ENCODE measurements at regions not wholly inside any gene's neighbourhood (a gene's known extent, or its start where the extent isn't known, plus 50 kb on each side); places are given as distances from the start of the nearest gene placed in this dataset.

DNA sequence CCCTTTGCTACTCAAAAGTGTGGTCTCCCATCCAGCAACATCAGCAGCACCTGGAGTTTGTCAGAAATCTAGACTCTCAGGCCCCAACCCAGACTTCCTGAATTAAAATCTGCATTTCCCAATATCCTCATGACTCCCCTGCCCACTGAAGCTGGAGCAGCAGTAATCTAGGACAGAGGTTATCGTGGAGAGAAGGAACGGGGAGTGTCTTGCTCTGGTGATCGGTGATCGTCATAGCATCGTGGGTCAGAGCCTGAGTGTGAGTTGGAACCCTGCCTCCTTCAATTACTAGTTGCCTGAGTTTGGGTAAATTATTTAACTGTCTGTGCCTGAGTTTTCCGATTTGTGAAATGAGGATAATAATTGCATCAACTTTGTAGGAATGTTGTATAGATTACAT is 217.3 kb upstream of the ATP5MC3 start:
- no TSS peak for BruUV-seq (replicated peaks)
- TF ChIP-seq CBX3 (IDR thresholded peaks at IDR 0.05; ENCODE audit: low read depth) (no peak), ATF3 (IDR thresholded peaks at IDR 0.05) (no peak), EZH2 (IDR thresholded peaks at IDR 0.05) (no peak), POLR2AphosphoS5 (IDR thresholded peaks at IDR 0.05; ENCODE audit: low read depth, low read length) (no peak), TCF7L2 (IDR thresholded peaks at IDR 0.05; ENCODE audit: borderline replicate concordance, extremely low read depth, insufficient read depth, insufficient read length) (no peak), SIN3A (IDR thresholded peaks at IDR 0.05; ENCODE audit: low read depth) (no peak)
- ATAC-seq: no peak
- H3K4me3 ChIP-seq (replicated peaks in 1 of 2; ENCODE audit: low read depth in 1 of 2, low read length in 2 of 2): no peak overlapping the region
- no peak overlapping the region for H3K4me2 ChIP-seq (ENCODE audit: low read length)
- POLR2A ChIA-PET: no interaction called here
- no peaks in the 10 kb centered on the region for H3K4me1 ChIP-seq (ENCODE audit: control insufficient read depth in 1 of 2, insufficient read depth in 2 of 2, low read length in 2 of 2)
- intact Hi-C loops (cut with micrococcal nuclease): no loop called here
- no peaks in the 10 kb centered on the region for H4K20me1 ChIP-seq (ENCODE audit: insufficient read depth)
- no peaks in the 10 kb centered on the region for H3K9me3 ChIP-seq (ENCODE audit: control insufficient read depth in 1 of 2, insufficient read depth in 1 of 2, low read depth in 1 of 2, low read length in 2 of 2)
- no peak overlapping the region for H3K9ac ChIP-seq (ENCODE audit: low read length)
- no peak for DNase-seq (ENCODE audit: low read depth, low spot score)
- H2AFZ ChIP-seq (ENCODE audit: low read depth, low read length, poor library complexity, severe bottlenecking): no peak overlapping the region
- CTCF ChIA-PET: no interaction called here
- RAD21 ChIA-PET (ENCODE audit: low non-redundant PET in 1 of 2, low total read pairs in 2 of 2, uncharacterized antibody in 2 of 2, unreplicated experiment in 2 of 2): no interaction called here
- no peaks in the 10 kb centered on the region for H3K9me2 ChIP-seq (ENCODE audit: insufficient read depth)
- no peaks in the 10 kb centered on the region for H3K79me2 ChIP-seq (ENCODE audit: insufficient read depth, low read length)
- H3K27ac ChIP-seq (ENCODE audit: low read depth, low read length): no peak overlapping the region
- H3K27me3 ChIP-seq (ENCODE audit: insufficient read depth, low read length): no peaks in the 10 kb centered on the region
- H3K36me3 ChIP-seq (ENCODE audit: control insufficient read depth in 1 of 2, insufficient read depth in 2 of 2, low read length in 2 of 2): no peaks in the 10 kb centered on the region

DNA sequence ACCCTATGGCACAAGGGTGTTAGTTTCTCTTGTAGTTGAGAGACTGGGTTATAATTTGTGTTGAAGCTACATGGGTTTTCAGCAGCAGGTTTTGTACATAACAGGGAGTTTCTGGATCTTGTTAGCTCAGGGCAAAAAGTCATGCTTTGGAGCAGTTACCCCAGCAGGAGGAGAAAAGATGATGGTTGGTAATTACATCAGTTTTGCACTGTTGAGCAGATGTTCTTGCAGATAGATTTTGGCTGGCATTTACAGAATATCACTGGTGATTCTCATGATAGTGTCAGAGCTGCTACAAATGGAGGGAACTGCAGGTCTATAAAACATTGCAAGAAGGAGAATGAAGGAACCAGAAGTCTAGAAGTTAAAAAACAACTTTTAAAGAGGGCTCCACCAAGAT is 215.2 kb upstream of the ATP5MC3 start:
- Histone ChIP-seq H3K9me3 (ENCODE audit: control insufficient read depth in 1 of 2, insufficient read depth in 1 of 2, low read depth in 1 of 2, low read length in 2 of 2) (no peaks in the 10 kb centered on the region), H3K4me1 (ENCODE audit: control insufficient read depth in 1 of 2, insufficient read depth in 2 of 2, low read length in 2 of 2) (no peaks in the 10 kb centered on the region), H3K79me2 (ENCODE audit: insufficient read depth, low read length) (no peaks in the 10 kb centered on the region), H3K27me3 (ENCODE audit: insufficient read depth, low read length) (no peaks in the 10 kb centered on the region), H3K4me2 (ENCODE audit: low read length) (no peak overlapping the region), H3K9me2 (ENCODE audit: insufficient read depth) (no peaks in the 10 kb centered on the region), H3K36me3 (ENCODE audit: control insufficient read depth in 1 of 2, insufficient read depth in 2 of 2, low read length in 2 of 2) (no peaks in the 10 kb centered on the region), H2AFZ (ENCODE audit: low read depth, low read length, poor library complexity, severe bottlenecking) (no peak overlapping the region), H3K9ac (ENCODE audit: low read length) (no peak overlapping the region), H3K4me3 (replicated peaks in 1 of 2; ENCODE audit: low read depth in 1 of 2, low read length in 2 of 2) (no peak overlapping the region), H4K20me1 (ENCODE audit: insufficient read depth) (no peaks in the 10 kb centered on the region), H3K27ac (ENCODE audit: low read depth, low read length) (no peak overlapping the region)
- ChIA-PET CTCF (no interaction called here), RAD21 (ENCODE audit: low non-redundant PET in 1 of 2, low total read pairs in 2 of 2, uncharacterized antibody in 2 of 2, unreplicated experiment in 2 of 2) (no interaction called here), POLR2A (no interaction called here)
- ATAC-seq: no peak
- no TSS peak for BruUV-seq (replicated peaks)
- DNase-seq (ENCODE audit: low read depth, low spot score): no peak
- intact Hi-C loops (cut with micrococcal nuclease): no loop called here
- no peak for TF ChIP-seq SIN3A (IDR thresholded peaks at IDR 0.05; ENCODE audit: low read depth)
- no peak for TF ChIP-seq EGR1 (IDR thresholded peaks at IDR 0.05; ENCODE audit: low read depth)
- TF ChIP-seq YY1 (IDR thresholded peaks at IDR 0.05; ENCODE audit: extremely low read depth, insufficient replicate concordance, low read depth, low read length): no peak
- no peak for TF ChIP-seq SRF (IDR thresholded peaks at IDR 0.05; ENCODE audit: low read depth)
- TF ChIP-seq CEBPB (IDR thresholded peaks at IDR 0.05; ENCODE audit: low read depth): no peak
